K562 (cell line): ENCODE measurements at regions not wholly inside any gene's neighbourhood (a gene's known extent, or its start where the extent isn't known, plus 50 kb on each side); places are given as distances from the start of the nearest gene placed in this dataset.

ENCODE experiments used
- ATAC-seq: fragments of 200-7000 bp; cut with Tn5 transposase; 3 replicates; pipeline ENCODE4 v1.9.1; 2020; ENCODE audit warnings: moderate library complexity
- BruUV-seq: library from RNA; stranded (reverse); fragments of 400-500 nt; replicated peaks from 2 replicates; lab custom pipeline; 2021; lab: Mats Ljungman, UMichigan
- CTCF ChIA-PET: fragments of 300-600 bp; formaldehyde crosslinking; extraction: SDS; loops from one replicate; lab custom pipeline; 2021; ENCODE audit warnings: low intra/inter-chr PET ratio; lab: Yijun Ruan, JAX
- POLR2A ChIA-PET: fragments of 300-600, 350-650 bp; sonication (Branson Sonifier 250); formaldehyde crosslinking; extraction: SDS; loops from one replicate; lab custom pipeline; 2021; ENCODE audit warnings: antibody characterized with exemption, inconsistent platforms; lab: Yijun Ruan, JAX
- DNase-seq, 4 experiments: peaks; one replicate each; pipeline versions ENCODE4 v3.0.0 to v3.0.0-alpha.2; 2011 to 2018; ENCODE audit warnings: low spot score in 3 of 4, mixed read lengths in 3 of 4; ENCODE audit errors: extremely low read depth in 1 of 4
- FAIRE-seq: peaks from 2 replicates; lab custom pipeline; 2011; peaks lifted over from hg19 to GRCh38; lab: Jason Lieb, UNC
- H2AFZ ChIP-seq: 2 replicates; pipeline ENCODE4 v1.6.0; 2011; ENCODE audit warnings: low read depth, low read length, control low read depth, inconsistent platforms
- H3K27ac ChIP-seq: fragments of 200-600 bp; 3 replicates; pipeline ENCODE4 v1.8.0; 2011; ENCODE audit warnings: low read depth, mild to moderate bottlenecking, control low read depth, inconsistent platforms, low read length, moderate library complexity, mixed read lengths; ENCODE audit errors: extremely low read depth
- H3K27me3 ChIP-seq, 2 experiments: fragments of 300-600 bp in 1 of 2; 2 replicates in 1 of 2; 3 replicates in 1 of 2; pipeline versions ENCODE4 v1.6.0 to v1.8.0; 2011; ENCODE audit warnings: inconsistent platforms in 2 of 2, low read length in 2 of 2, mild to moderate bottlenecking in 1 of 2, mixed read lengths in 1 of 2, moderate library complexity in 1 of 2; ENCODE audit not compliant: control insufficient read depth in 2 of 2, insufficient read depth in 2 of 2
- H3K36me3 ChIP-seq: fragments of 300-600 bp; 3 replicates; pipeline ENCODE4 v1.8.0; 2011; ENCODE audit warnings: mild to moderate bottlenecking, low read length, inconsistent platforms; ENCODE audit not compliant: control insufficient read depth, insufficient read depth
- H3K4me1 ChIP-seq, 2 experiments: fragments of 200-600 bp in 1 of 2; replicated peaks in 1 of 2; 2 replicates in 1 of 2; 3 replicates in 1 of 2; pipeline versions ENCODE4 v1.5.1 to v1.8.0; 2011; ENCODE audit warnings: inconsistent platforms in 2 of 2, low read length in 2 of 2, mild to moderate bottlenecking in 1 of 2, mixed read lengths in 1 of 2, moderate library complexity in 1 of 2; ENCODE audit not compliant: control insufficient read depth in 2 of 2, insufficient read depth in 2 of 2
- H3K4me2 ChIP-seq: 2 replicates; pipeline ENCODE4 v1.6.1; 2011; ENCODE audit warnings: low read length, control low read depth, inconsistent platforms, mixed read lengths; ENCODE audit not compliant: insufficient read depth
- H3K4me3 ChIP-seq: fragments of 200-600 bp; sonication (generic), shearing (Covaris generic); 2 replicates; pipeline ENCODE4 v1.5.1; 2016; ENCODE audit warnings: control low read depth, inconsistent platforms
- H3K79me2 ChIP-seq: fragments of 200-600 bp; 3 replicates; pipeline ENCODE4 v1.8.0; 2011; ENCODE audit warnings: low read length, inconsistent platforms; ENCODE audit not compliant: control insufficient read depth, insufficient read depth
- H3K9ac ChIP-seq, 2 experiments: 2 replicates each; pipeline versions ENCODE4 v1.6.0 to v1.6.1; 2011; ENCODE audit warnings: low read depth in 2 of 2, low read length in 2 of 2, control low read depth in 1 of 2, inconsistent platforms in 1 of 2, mild to moderate bottlenecking in 1 of 2, mixed read lengths in 1 of 2; ENCODE audit not compliant: insufficient read depth in 1 of 2
- H3K9me1 ChIP-seq: one replicate; pipeline ENCODE4 v1.6.0; 2011; ENCODE audit warnings: inconsistent platforms, mild to moderate bottlenecking, low read length, moderate library complexity; ENCODE audit not compliant: control insufficient read depth, insufficient read depth
- H3K9me3 ChIP-seq: replicated peaks from 2 replicates; pipeline ENCODE4 v1.5.1; 2011; ENCODE audit warnings: low read depth, low read length, inconsistent platforms; ENCODE audit not compliant: control insufficient read depth, insufficient read depth
- H4K20me1 ChIP-seq: replicated peaks from 2 replicates; pipeline ENCODE4 v1.6.1; 2011; ENCODE audit warnings: low read length, inconsistent platforms, mixed read lengths; ENCODE audit not compliant: control insufficient read depth, insufficient read depth
- BCLAF1 ChIP-seq, 2 experiments: fragments of 450-650 bp in 1 of 2; IDR thresholded peaks; 2 replicates each; pipeline ENCODE4 v1.6.1; 2011 to 2017; ENCODE audit warnings: low read depth in 2 of 2, antibody characterized with exemption in 1 of 2, borderline replicate concordance in 1 of 2, low read length in 1 of 2, mild to moderate bottlenecking in 1 of 2, mixed read lengths in 1 of 2; ENCODE audit not compliant: control insufficient read depth in 1 of 2
- CTCFL ChIP-seq: IDR thresholded peaks from 2 replicates; pipeline ENCODE4 v1.6.1; 2011; ENCODE audit warnings: borderline replicate concordance, low read depth, mild to moderate bottlenecking, moderate library complexity, low read length; ENCODE audit not compliant: insufficient read depth, poor library complexity, severe bottlenecking
- FOXK1 ChIP-seq: sonication (generic); formaldehyde crosslinking; IDR thresholded peaks from 2 replicates; pipeline ENCODE4 v1.8.0; 2022; ENCODE audit warnings: missing genetic modification reagents, mild to moderate bottlenecking, borderline replicate concordance
- NR2C2 ChIP-seq, 2 experiments: fragments of 200-800 bp in 1 of 2; sonication (Bioruptor generic) in 1 of 2; sonication (generic) in 1 of 2; formaldehyde crosslinking in 1 of 2; IDR thresholded peaks; 2 replicates each; pipeline versions ENCODE4 v1.6.1 to v1.8.0; 2016 to 2022; ENCODE audit warnings: mild to moderate bottlenecking in 1 of 2, missing compliant biosample characterization in 1 of 2, missing genetic modification characterization in 1 of 2, missing genetic modification reagents in 1 of 2
- PTBP1 ChIP-seq: fragments of 200-400 bp; formaldehyde crosslinking; IDR thresholded peaks from 2 replicates; pipeline ENCODE4 v1.6.1; 2017; ENCODE audit warnings: low read depth, low read length
- TEAD2 ChIP-seq: fragments of 450-650 bp; IDR thresholded peaks from 2 replicates; pipeline ENCODE4 v1.6.1; 2016; ENCODE audit warnings: missing genetic modification characterization, control low read depth, missing compliant biosample characterization
- VEZF1 ChIP-seq: fragments of 200-800 bp; sonication (Bioruptor generic); IDR thresholded peaks from 2 replicates; pipeline ENCODE4 v1.6.1; 2017; ENCODE audit warnings: missing genetic modification characterization, missing compliant biosample characterization
- ZNF316 ChIP-seq: fragments of 450-650 bp; IDR thresholded peaks from 2 replicates; pipeline ENCODE4 v1.6.1; 2016
- ZNF785 ChIP-seq: fragments of 250-450 bp; sonication (Bioruptor Pico); IDR thresholded peaks from 2 replicates; pipeline ENCODE4 v1.4.0; 2020; ENCODE audit warnings: mild to moderate bottlenecking
- WGBS: fragments of 100-300 bp; shearing (Covaris generic); methylation state at CpG from one replicate; pipeline ENCODE4 v1.1.6; 2016; ENCODE audit warnings: low coverage, mixed read lengths; ENCODE audit not compliant: insufficient coverage; ENCODE audit errors: missing lambda C conversion rate; 5-methylcytosine and 5-hydroxymethylcytosine counted together
- in situ Hi-C: fragments of 300-500 bp; cut with MboI; formaldehyde crosslinking; loops from 4 replicates; pipeline ENCODE4 v1.15.0; 2018; ENCODE audit warnings: inconsistent platforms, mixed read lengths
- intact Hi-C: fragments of 100-400 bp; cut with micrococcal nuclease; formaldehyde crosslinking; loops from 2 replicates; pipeline ENCODE4 v1.14.2; 2022
- TF ChIP-seq, protein P1 (sequence below): sonication (generic); formaldehyde crosslinking; IDR thresholded peaks from 2 replicates; pipeline ENCODE4 v1.8.0; 2022; ENCODE audit warnings: missing genetic modification reagents, mild to moderate bottlenecking, borderline replicate concordance

DNA sequence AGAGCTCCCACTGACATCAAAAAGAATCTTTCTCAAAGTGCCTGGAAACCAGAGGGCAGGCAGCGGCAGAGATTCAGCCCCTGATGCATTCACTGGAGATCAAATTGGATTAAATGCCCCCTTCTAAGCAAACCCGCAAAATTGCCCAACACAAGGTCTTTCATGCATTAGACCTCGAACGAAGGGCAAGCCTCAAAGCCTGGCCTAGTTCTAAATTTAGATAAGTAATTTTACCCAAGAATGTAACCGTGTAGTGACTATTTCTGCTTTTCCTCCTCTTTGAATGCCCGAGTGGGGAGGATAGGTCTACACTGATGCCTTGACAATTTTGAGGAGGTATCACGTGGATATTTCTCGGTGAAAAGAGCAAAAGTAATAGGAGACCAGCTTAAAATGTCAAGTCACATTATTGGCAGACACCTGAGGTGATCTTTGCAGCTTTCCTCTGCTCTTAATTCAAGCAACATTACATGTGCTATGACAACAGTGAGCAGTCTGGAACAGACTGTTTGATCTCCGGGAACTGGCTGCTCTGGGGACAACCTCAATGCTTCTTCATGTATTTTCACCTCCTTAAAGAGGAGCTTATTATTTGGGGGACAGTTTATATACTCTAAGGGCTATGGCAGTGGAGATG, 1263.5 kb upstream of the AUTS2 start:
- H3K9ac ChIP-seq = no peak overlapping the region
- no peaks in the 10 kb centered on the region for H3K9me3 ChIP-seq
- H3K4me2 ChIP-seq = no peak overlapping the region
- no peaks in the 10 kb centered on the region for H4K20me1 ChIP-seq
- H3K27me3 ChIP-seq = no peaks in the 10 kb centered on the region
- ATAC-seq (no peak), DNase-seq (no peak), FAIRE-seq (no peak)
- TF ChIP-seq ZNF316 (no peak), BCLAF1 (IDR thresholded peaks at IDR 0.05; ENCODE audit: borderline replicate concordance in 1 of 2, control insufficient read depth in 1 of 2, low read depth in 2 of 2, low read length in 1 of 2) (no peak), PTBP1 (no peak), CTCFL (no peak), TEAD2 (tag) (no peak), FOXK1 (CRISPR knock-in tag) (no peak), NR2C2 (CRISPR knock-in tag; IDR thresholded peaks at IDR 0.05) (no peak), NR2C2 (tag; IDR thresholded peaks at IDR 0.05) (no peak), ZNF785 (CRISPR knock-in tag) (no peak), VEZF1 (no peak)
- TF ChIP-seq, protein P1, sequence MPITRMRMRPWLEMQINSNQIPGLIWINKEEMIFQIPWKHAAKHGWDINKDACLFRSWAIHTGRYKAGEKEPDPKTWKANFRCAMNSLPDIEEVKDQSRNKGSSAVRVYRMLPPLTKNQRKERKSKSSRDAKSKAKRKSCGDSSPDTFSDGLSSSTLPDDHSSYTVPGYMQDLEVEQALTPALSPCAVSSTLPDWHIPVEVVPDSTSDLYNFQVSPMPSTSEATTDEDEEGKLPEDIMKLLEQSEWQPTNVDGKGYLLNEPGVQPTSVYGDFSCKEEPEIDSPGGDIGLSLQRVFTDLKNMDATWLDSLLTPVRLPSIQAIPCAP (CRISPR knock-in tag) = no peak
- ChIA-PET POLR2A (interaction anchor here (1.5 kb wide), 1 partner anchor 11 kb away, joined by 3 read pairs; no protein-coding TSS in a partner anchor), CTCF (no interaction called here)
- intact Hi-C loops = no loop called here
- H3K9me1 ChIP-seq = no peaks in the 10 kb centered on the region
- in situ Hi-C loops = no loop called here
- H3K79me2 ChIP-seq = no peaks in the 10 kb centered on the region
- no peak overlapping the region for H3K4me3 ChIP-seq
- no TSS peak for BruUV-seq
- no peak overlapping the region for H3K27ac ChIP-seq
- H3K36me3 ChIP-seq = no peaks in the 10 kb centered on the region
- no peaks in the 10 kb centered on the region for H3K4me1 ChIP-seq
- WGBS = under 1% methylated on average over 9 of the region's 9 CpGs
- H2AFZ ChIP-seq = no peak overlapping the region
